Prostate gland (tissue), 2 donors: ENCODE measurements at regions not wholly inside any gene's neighbourhood (a gene's known extent, or its start where the extent isn't known, plus 50 kb on each side); places are given as distances from the start of the nearest gene placed in this dataset.

Source experiments
- CTCF ChIP-seq, 4 experiments: fragments of 200-600 bp in 2 of 4; fragments of 450-650 bp in 2 of 4; sonication (generic) in 2 of 4; IDR thresholded peaks; 1 replicate in 3 of 4; 2 replicates in 1 of 4; pipeline ENCODE4 v1.5.1; 2016 to 2019; ENCODE audit warnings: antibody characterized with exemption in 4 of 4, mild to moderate bottlenecking in 2 of 4, moderate library complexity in 2 of 4
- POLR2A ChIP-seq: fragments of 450-650 bp; IDR thresholded peaks from one replicate; pipeline ENCODE4 v1.6.1; 2016; ENCODE audit warnings: antibody characterized with exemption, mild to moderate bottlenecking
- POLR2AphosphoS5 ChIP-seq: sonication (generic); formaldehyde crosslinking; IDR thresholded peaks from one replicate; pipeline ENCODE4 v1.6.1; 2017; ENCODE audit warnings: antibody characterized with exemption

DNA sequence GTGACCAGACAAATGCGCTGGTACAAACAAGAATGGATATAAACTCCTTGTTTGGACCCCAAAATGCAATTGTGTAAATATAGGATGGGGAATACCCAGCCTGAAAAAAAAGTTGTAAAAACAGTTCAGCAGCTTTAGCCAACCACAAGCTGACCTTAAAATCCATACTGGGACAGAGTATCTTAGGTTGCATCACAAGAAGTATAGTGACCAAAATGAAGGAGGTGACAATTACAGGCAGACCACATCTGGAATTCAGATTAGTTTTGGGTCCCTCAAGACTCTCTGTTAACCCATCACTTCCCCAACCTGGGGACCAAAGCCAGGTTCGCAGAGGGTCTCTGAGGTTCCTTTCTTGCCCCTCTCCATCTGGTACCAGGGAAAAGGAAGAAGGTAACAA is 115.9 kb upstream of the PRR20G start:
- TF ChIP-seq POLR2AphosphoS5: no peak
- no peak for TF ChIP-seq CTCF (IDR thresholded peaks at IDR 0.05)
- no peak for TF ChIP-seq POLR2A
